NB4 (cell line): ENCODE measurements at regions not wholly inside any gene's neighbourhood (a gene's known extent, or its start where the extent isn't known, plus 50 kb on each side); places are given as distances from the start of the nearest gene placed in this dataset.

Experiments used
- DNase-seq: peaks from one replicate; pipeline ENCODE4 v3.0.0; 2010; ENCODE audit warnings: low read depth
- H3K4me3 ChIP-seq: one replicate; pipeline ENCODE4 v1.5.1; 2011; ENCODE audit warnings: mild to moderate bottlenecking, low read depth, low read length, moderate library complexity
- MYC ChIP-seq: IDR thresholded peaks from 2 replicates; pipeline ENCODE4 v1.6.1; 2011; ENCODE audit warnings: low read depth, low read length
- POLR2A ChIP-seq: IDR thresholded peaks from 2 replicates; pipeline ENCODE4 v1.6.1; 2011; ENCODE audit warnings: mild to moderate bottlenecking; ENCODE audit not compliant: insufficient read length; ENCODE audit errors: extremely low read depth
- TF ChIP-seq, protein P1 (sequence below): IDR thresholded peaks from 2 replicates; pipeline ENCODE4 v1.6.1; 2011; ENCODE audit warnings: low read depth, low read length
- TF ChIP-seq, protein P2 (sequence below): IDR thresholded peaks from one replicate; pipeline ENCODE4 v1.5.1; 2012; ENCODE audit warnings: low read depth, low read length

DNA sequence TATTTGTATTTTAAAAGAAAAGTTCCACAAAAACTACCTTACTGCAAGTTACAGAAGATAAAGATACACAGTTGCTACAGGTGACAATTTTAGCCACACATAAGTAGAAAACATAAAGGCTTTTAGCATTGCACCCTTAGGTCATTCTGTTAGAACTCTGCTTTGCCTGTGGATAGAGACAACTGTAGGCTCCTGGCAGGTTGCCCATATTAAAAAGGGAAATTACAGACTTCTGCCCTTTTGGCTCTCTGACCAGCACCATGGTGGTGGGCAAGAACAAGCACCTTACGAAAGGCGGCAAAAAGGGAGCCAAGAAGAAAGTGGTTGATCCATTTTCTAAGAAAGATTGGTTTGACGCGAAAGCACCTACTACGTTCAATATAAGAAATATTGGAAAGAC is 223.3 kb downstream of the MC4R start:
- TF ChIP-seq POLR2A (no peak), MYC (no peak)
- TF ChIP-seq, protein P1, sequence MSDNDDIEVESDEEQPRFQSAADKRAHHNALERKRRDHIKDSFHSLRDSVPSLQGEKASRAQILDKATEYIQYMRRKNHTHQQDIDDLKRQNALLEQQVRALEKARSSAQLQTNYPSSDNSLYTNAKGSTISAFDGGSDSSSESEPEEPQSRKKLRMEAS = no peak
- TF ChIP-seq, protein P2, sequence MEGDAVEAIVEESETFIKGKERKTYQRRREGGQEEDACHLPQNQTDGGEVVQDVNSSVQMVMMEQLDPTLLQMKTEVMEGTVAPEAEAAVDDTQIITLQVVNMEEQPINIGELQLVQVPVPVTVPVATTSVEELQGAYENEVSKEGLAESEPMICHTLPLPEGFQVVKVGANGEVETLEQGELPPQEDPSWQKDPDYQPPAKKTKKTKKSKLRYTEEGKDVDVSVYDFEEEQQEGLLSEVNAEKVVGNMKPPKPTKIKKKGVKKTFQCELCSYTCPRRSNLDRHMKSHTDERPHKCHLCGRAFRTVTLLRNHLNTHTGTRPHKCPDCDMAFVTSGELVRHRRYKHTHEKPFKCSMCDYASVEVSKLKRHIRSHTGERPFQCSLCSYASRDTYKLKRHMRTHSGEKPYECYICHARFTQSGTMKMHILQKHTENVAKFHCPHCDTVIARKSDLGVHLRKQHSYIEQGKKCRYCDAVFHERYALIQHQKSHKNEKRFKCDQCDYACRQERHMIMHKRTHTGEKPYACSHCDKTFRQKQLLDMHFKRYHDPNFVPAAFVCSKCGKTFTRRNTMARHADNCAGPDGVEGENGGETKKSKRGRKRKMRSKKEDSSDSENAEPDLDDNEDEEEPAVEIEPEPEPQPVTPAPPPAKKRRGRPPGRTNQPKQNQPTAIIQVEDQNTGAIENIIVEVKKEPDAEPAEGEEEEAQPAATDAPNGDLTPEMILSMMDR = no peak
- no peak overlapping the region for H3K4me3 ChIP-seq
- DNase-seq = peak; percentile 21

DNA sequence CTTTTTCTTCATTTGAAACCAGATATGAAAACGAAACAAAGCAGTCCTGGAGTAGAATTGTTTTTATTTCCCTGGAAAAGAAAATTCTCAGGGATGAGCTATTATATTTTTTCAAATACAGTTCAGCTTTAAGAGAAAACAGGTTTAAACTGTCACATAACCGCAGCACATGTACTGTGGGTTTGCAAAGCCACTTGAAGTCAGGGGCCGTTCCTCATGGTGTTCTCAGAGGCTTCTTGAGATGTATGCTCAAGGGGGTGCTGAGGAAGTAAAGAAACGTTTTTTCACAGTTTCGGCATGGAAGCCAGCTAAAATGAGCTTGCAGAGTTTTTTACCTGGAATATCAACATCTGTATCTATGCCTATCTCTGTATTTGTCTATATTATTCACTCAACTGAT is 225.3 kb downstream of the MC4R start:
- H3K4me3 ChIP-seq = no peak overlapping the region
- DNase-seq = peak; percentile 84
- TF ChIP-seq, protein P2 = no peak
- TF ChIP-seq, protein P1 = peak; percentile 67
- TF ChIP-seq POLR2A (no peak), MYC (peak; percentile 71)

DNA sequence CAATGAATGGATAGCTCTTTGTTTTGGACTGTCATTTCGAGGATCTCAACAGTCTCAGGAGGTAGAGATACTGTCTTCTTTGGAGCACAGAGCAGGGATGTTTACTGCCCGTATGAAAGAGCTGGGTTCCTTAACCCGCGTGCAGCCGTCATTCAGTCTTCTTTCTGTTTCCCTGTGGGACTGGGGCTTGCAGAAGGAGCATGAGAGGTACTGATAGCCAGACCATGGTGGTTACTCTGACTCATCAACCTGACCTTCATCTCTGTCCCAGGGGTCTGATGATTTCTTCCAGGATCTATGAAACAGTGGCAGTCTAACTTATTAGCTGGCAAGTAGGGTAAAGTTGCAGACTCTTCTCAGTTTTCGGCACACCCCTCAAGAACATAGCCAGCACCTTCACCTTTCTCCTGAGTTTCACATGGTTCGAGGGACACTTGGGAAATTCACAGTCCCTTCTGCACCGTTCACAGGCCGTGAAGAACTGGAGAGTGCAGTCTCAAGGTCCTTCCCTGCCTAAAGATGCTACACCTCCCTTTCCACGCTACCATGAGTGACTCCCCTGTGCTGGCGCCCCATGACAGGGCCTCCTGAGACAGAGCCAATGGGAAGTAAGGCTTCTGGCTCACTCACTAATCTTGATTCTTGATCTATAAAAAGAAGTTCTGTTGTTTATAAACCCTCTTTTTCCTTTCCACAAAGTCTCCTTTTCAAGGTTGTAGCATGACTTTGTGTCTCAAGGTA is 226.2 kb downstream of the MC4R start:
- H3K4me3 ChIP-seq = peak overlapping the region; percentile 34
- TF ChIP-seq POLR2A (no peak), MYC (no peak)
- TF ChIP-seq, protein P1 = no peak
- TF ChIP-seq, protein P2 = no peak
- DNase-seq = peak; percentile 89

DNA sequence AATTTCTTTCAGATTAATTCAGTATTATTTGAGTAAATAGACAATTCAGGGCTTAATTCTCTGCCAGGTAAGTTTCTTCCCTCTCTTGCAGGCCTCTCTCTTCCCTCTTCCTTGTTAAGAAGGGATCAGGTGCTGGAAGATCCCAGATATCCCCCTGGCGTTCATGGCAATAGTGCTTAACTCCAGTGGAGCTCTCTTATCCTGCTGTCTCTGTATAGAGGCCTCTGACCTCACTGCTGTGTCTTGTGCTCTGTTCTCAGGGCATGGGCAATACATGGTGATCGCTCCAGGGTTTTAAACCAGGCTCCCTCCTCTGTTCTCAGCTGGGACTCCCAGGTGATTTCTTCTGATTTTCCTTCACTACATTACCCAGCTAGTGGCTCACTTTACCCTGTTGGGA is 226.8 kb downstream of the MC4R start:
- peak; percentile 33 for DNase-seq
- peak overlapping the region; percentile 34 for H3K4me3 ChIP-seq
- TF ChIP-seq, protein P2 = no peak

DNA sequence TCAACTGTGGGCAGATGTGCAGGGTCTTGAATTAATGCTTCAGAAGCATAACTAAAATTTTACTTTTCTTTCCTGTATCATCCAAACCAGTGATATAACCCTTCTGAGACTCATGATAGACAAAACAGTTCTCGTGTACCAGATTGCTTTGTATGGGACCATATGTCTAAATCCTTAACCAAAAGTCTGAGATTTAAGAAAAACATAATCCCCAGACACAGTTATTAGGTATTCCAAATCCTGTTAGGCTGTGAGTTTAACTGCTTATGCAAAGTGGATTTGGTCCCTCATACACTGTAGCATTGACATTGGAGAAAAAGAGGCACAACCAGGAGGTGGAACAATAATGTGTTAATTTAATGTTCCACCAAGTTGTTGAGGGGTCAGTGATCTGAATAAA is 235.0 kb downstream of the PMAIP1 start:
- TF ChIP-seq POLR2A (no peak), MYC (no peak)
- TF ChIP-seq, protein P1 = no peak
- TF ChIP-seq, protein P2 = no peak
- no peak overlapping the region for H3K4me3 ChIP-seq
- no peak for DNase-seq
